NCI-H2081 (cell line): ENCODE measurements at regions not wholly inside any gene's neighbourhood (a gene's known extent, or its start where the extent isn't known, plus 50 kb on each side); places are given as distances from the start of the nearest gene placed in this dataset.

ENCODE experiments used
- DNase-seq, 2 experiments: peaks; one replicate each; lab custom pipeline; 2025; lab: John Stamatoyannopoulos, UW

- no peak for DNase-seq
Observed at GRCh38 chr3:109903100-109903499, 565.8 kb upstream of the DPPA4 start.

GRCh38 chr3:109910772-109911171, 573.4 kb upstream of the DPPA4 start:
- no peak for DNase-seq

- DNase-seq = no peak
Observed at GRCh38 chr3:109918740-109919139, 581.4 kb upstream of the DPPA4 start.

- DNase-seq = no peak
Observed at GRCh38 chr3:109920749-109921148, 583.4 kb upstream of the DPPA4 start.

- no peak for DNase-seq
Observed at GRCh38 chr3:109921509-109921908, 584.2 kb upstream of the DPPA4 start.

- DNase-seq = no peak
Observed at GRCh38 chr3:109922856-109923255, 585.5 kb upstream of the DPPA4 start.

GRCh38 chr3:109923431-109923830, 586.1 kb upstream of the DPPA4 start:
- DNase-seq = no peak

- no peak for DNase-seq
Observed at GRCh38 chr3:109924196-109924595, 586.9 kb upstream of the DPPA4 start.

- DNase-seq = no peak
Observed at GRCh38 chr3:109926376-109926775, 589.0 kb upstream of the DPPA4 start.

GRCh38 chr3:109927161-109927560, 589.8 kb upstream of the DPPA4 start:
- DNase-seq = no peak

GRCh38 chr3:109927726-109928125, 590.4 kb upstream of the DPPA4 start:
- DNase-seq = no peak

GRCh38 chr3:109930582-109930981, 593.2 kb upstream of the DPPA4 start:
- DNase-seq = no peak

- DNase-seq = no peak
Observed at GRCh38 chr3:109933576-109933975, 596.2 kb upstream of the DPPA4 start.

GRCh38 chr3:109939817-109940216, 602.5 kb upstream of the DPPA4 start:
- DNase-seq = no peak

- no peak for DNase-seq
Observed at GRCh38 chr3:109943181-109943580, 605.8 kb upstream of the DPPA4 start.

- no peak for DNase-seq
Observed at GRCh38 chr3:109944836-109945235, 607.5 kb upstream of the DPPA4 start.

GRCh38 chr3:109952924-109953323, 615.6 kb upstream of the DPPA4 start:
- no peak for DNase-seq

- peak; percentile 51 to 86 for DNase-seq
Observed at GRCh38 chr3:109963831-109964230, 626.5 kb upstream of the DPPA4 start.

GRCh38 chr3:109973733-109974132, 636.4 kb upstream of the DPPA4 start:
- DNase-seq = no peak

- DNase-seq = no peak
Observed at GRCh38 chr3:109977897-109978296, 640.6 kb upstream of the DPPA4 start.

GRCh38 chr3:109982201-109982600, 644.9 kb upstream of the DPPA4 start:
- no peak for DNase-seq

- DNase-seq = no peak
Observed at GRCh38 chr3:109984976-109985375, 647.6 kb upstream of the DPPA4 start.

GRCh38 chr3:109985943-109986555, 648.7 kb upstream of the DPPA4 start:
- no peak for DNase-seq

GRCh38 chr3:109994853-109995252, 657.5 kb upstream of the DPPA4 start:
- no peak for DNase-seq

- no peak for DNase-seq
Observed at GRCh38 chr3:109995377-109995776, 658.0 kb upstream of the DPPA4 start.
